Loucy (cell line): ENCODE measurements at regions not wholly inside any gene's neighbourhood (a gene's known extent, or its start where the extent isn't known, plus 50 kb on each side); places are given as distances from the start of the nearest gene placed in this dataset.

Experiments
- H2AFZ ChIP-seq: fragments of 200-600 bp; sonication (generic); 2 replicates; pipeline ENCODE4 v1.6.0; 2016; ENCODE audit warnings: antibody characterized with exemption, mild to moderate bottlenecking, low read length, moderate library complexity
- H3F3A ChIP-seq: fragments of 200-600 bp; 2 replicates; pipeline ENCODE4 v1.6.0; 2016; ENCODE audit warnings: antibody characterized with exemption, low read depth, mild to moderate bottlenecking
- H3K27me3 ChIP-seq: fragments of 200-600 bp; sonication (generic); 2 replicates; pipeline ENCODE4 v1.6.1; 2014; ENCODE audit warnings: low read length, mild to moderate bottlenecking; ENCODE audit not compliant: insufficient read depth, poor library complexity, severe bottlenecking
- H3K36me3 ChIP-seq: fragments of 200-600 bp; sonication (generic); 2 replicates; pipeline ENCODE4 v1.6.1; 2016; ENCODE audit warnings: low read length; ENCODE audit not compliant: insufficient read depth
- H3K4me1 ChIP-seq: fragments of 200-600 bp; sonication (generic); 2 replicates; pipeline ENCODE4 v1.5.1; 2014; ENCODE audit warnings: low read length, mild to moderate bottlenecking; ENCODE audit not compliant: insufficient read depth, poor library complexity, severe bottlenecking
- H3K4me2 ChIP-seq: fragments of 200-600 bp; sonication (generic); 2 replicates; pipeline ENCODE4 v1.6.0; 2014; ENCODE audit warnings: antibody characterized with exemption, low read length, low read depth, mild to moderate bottlenecking; ENCODE audit not compliant: poor library complexity, severe bottlenecking
- H3K4me3 ChIP-seq: fragments of 200-600 bp; sonication (generic); 2 replicates; pipeline ENCODE4 v1.5.1; 2014; ENCODE audit warnings: low read length, mild to moderate bottlenecking, mixed read lengths; ENCODE audit not compliant: poor library complexity, severe bottlenecking
- H3K79me2 ChIP-seq: fragments of 200-600 bp; sonication (generic); 2 replicates; pipeline ENCODE4 v1.6.1; 2014; ENCODE audit warnings: low read length; ENCODE audit not compliant: insufficient read depth
- H3K9ac ChIP-seq: fragments of 200-600 bp; sonication (generic); 2 replicates; pipeline ENCODE4 v1.6.0; 2014; ENCODE audit warnings: mild to moderate bottlenecking, low read depth, low read length, moderate library complexity; ENCODE audit not compliant: poor library complexity, severe bottlenecking
- H3K9me2 ChIP-seq: fragments of 200-600 bp; sonication (generic); replicated peaks from 2 replicates; pipeline ENCODE4 v1.6.1; 2016; ENCODE audit warnings: low read depth, low read length, mixed read lengths
- H3K9me3 ChIP-seq: fragments of 200-600 bp; sonication (generic); 2 replicates; pipeline ENCODE4 v1.6.1; 2014; ENCODE audit warnings: mild to moderate bottlenecking, antibody characterized with exemption, low read length, low read depth; ENCODE audit not compliant: insufficient read depth
- H4K20me1 ChIP-seq: fragments of 200-600 bp; sonication (generic); 2 replicates; pipeline ENCODE4 v1.6.0; 2014; ENCODE audit warnings: antibody characterized with exemption, low read length, mild to moderate bottlenecking; ENCODE audit not compliant: insufficient read depth, poor library complexity, severe bottlenecking
- CTCF ChIP-seq: fragments of 200-600 bp; sonication (generic); conservative IDR thresholded peaks from 2 replicates; pipeline ENCODE4 v1.5.1; 2014; ENCODE audit warnings: mild to moderate bottlenecking, antibody characterized with exemption, low read length
- EZH2phosphoT487 ChIP-seq: fragments of 200-600 bp; IDR thresholded peaks from 2 replicates; pipeline ENCODE4 v1.6.1; 2018; ENCODE audit warnings: antibody characterized with exemption, mild to moderate bottlenecking, moderate library complexity, borderline replicate concordance

- Histone ChIP-seq H3K79me2 (no peaks in the 10 kb centered on the region), H3K9me3 (no peaks in the 10 kb centered on the region), H3K36me3 (no peaks in the 10 kb centered on the region), H3K4me3 (peak overlapping the region; percentile 48), H3F3A (peaks cover 5% of the 10 kb centered on the region; the same call in 1 of the 2 replicates), H2AFZ (peak overlapping the region; percentile 14; the same call in 1 of the 2 replicates), H3K4me2 (peak overlapping the region; percentile 71), H3K9me2 (no peaks in the 10 kb centered on the region), H4K20me1 (no peaks in the 10 kb centered on the region), H3K27me3 (no peaks in the 10 kb centered on the region), H3K4me1 (peaks cover 19% of the 10 kb centered on the region), H3K9ac (peak overlapping the region; percentile 13)
- TF ChIP-seq CTCF (no peak), EZH2phosphoT487 (no peak)
Observed at GRCh38 chr13:42699912-42700311, 81.5 kb upstream of the FAM216B start.

DNA sequence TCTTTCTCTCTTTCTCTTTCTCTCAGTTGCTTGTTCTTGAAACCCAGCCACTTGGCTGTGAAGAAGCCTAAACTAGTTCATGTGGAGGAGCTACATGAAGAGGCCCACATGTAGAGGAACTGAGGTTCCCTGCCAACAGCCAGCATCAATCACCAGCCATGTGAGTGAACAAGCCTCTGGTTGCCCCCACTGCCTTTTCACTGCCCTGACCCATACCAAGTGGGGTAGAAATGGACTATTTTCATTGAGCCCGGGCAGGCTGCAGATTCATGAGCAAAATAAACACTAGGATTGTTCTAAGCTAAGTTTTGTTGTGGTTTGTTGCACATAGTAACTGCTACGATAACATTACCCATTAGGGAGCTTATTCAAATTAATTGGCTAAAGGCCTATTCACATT lies 78.7 kb upstream of the FAM216B start:
- Histone ChIP-seq H3K4me3 (no peak overlapping the region), H3F3A (peaks cover 5% of the 10 kb centered on the region; the same call in 1 of the 2 replicates), H3K4me2 (no peak overlapping the region), H3K36me3 (no peaks in the 10 kb centered on the region), H3K9ac (no peak overlapping the region), H3K27me3 (no peaks in the 10 kb centered on the region), H3K9me3 (no peaks in the 10 kb centered on the region), H4K20me1 (no peaks in the 10 kb centered on the region), H3K79me2 (no peaks in the 10 kb centered on the region), H2AFZ (no peak overlapping the region), H3K9me2 (no peaks in the 10 kb centered on the region), H3K4me1 (peaks cover 19% of the 10 kb centered on the region)
- TF ChIP-seq CTCF (no peak), EZH2phosphoT487 (no peak)

DNA sequence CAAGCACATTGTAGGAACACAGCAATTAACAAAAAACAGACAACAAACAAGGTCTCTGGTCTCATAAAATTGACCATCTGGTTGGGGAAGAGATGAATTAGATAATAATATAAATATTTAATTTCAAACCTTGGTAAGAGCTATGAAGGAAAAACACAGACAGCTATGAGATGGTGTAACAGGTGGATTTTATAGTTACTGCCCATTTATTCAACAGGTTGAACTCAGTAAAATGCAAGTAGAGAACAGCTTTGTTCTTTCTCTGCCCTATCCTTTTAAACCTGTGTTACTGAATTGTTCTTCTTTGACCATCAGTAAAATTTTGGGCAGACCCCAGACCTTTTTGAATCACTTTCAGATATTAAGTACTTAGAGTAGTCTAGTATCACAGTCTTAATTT lies 77.6 kb upstream of the FAM216B start:
- H3K9me2 ChIP-seq: no peaks in the 10 kb centered on the region
- no peaks in the 10 kb centered on the region for H3K79me2 ChIP-seq
- H3K9ac ChIP-seq: no peak overlapping the region
- H3K4me3 ChIP-seq: no peak overlapping the region
- peaks cover 5% of the 10 kb centered on the region; the same call in 1 of the 2 replicates for H3F3A ChIP-seq
- no peak for TF ChIP-seq EZH2phosphoT487
- no peak for TF ChIP-seq CTCF
- no peak overlapping the region for H3K4me2 ChIP-seq
- H2AFZ ChIP-seq: no peak overlapping the region
- H3K27me3 ChIP-seq: no peaks in the 10 kb centered on the region
- H3K36me3 ChIP-seq: no peaks in the 10 kb centered on the region
- H3K4me1 ChIP-seq: peaks cover 11% of the 10 kb centered on the region
- H3K9me3 ChIP-seq: no peaks in the 10 kb centered on the region
- H4K20me1 ChIP-seq: no peaks in the 10 kb centered on the region
